Keratinocyte (primary cell): ENCODE measurements at regions not wholly inside any gene's neighbourhood (a gene's known extent, or its start where the extent isn't known, plus 50 kb on each side); places are given as distances from the start of the nearest gene placed in this dataset.

Experiments used
- DNase-seq: peaks from one replicate; pipeline ENCODE4 v3.0.0-alpha.2; 2011; ENCODE audit warnings: low read depth, missing footprints, low spot score
- FAIRE-seq: peaks from 2 replicates; lab custom pipeline; 2011; peaks lifted over from hg19 to GRCh38; lab: Jason Lieb, UNC
- H2AFZ ChIP-seq: 2 replicates; pipeline ENCODE4 v1.6.0; 2012; ENCODE audit warnings: low read length, control low read depth, inconsistent platforms; ENCODE audit not compliant: control insufficient read depth
- H3K27ac ChIP-seq: 2 replicates; pipeline ENCODE4 v1.5.1; 2011; ENCODE audit warnings: low read length; ENCODE audit not compliant: control insufficient read depth, insufficient read depth
- H3K27me3 ChIP-seq: 3 replicates; pipeline ENCODE4 v1.6.0; 2011; ENCODE audit warnings: low read length; ENCODE audit not compliant: control insufficient read depth, insufficient read depth; ENCODE audit errors: extremely low read depth
- H3K36me3 ChIP-seq, 2 experiments: 2 replicates in 1 of 2; 3 replicates in 1 of 2; pipeline ENCODE4 v1.5.1; 2011; ENCODE audit warnings: low read length in 2 of 2, mild to moderate bottlenecking in 1 of 2; ENCODE audit not compliant: control insufficient read depth in 2 of 2, insufficient read depth in 2 of 2; ENCODE audit errors: extremely low read depth in 1 of 2
- H3K4me1 ChIP-seq: 3 replicates; pipeline ENCODE4 v1.5.1; 2011; ENCODE audit warnings: low read length; ENCODE audit not compliant: control insufficient read depth, insufficient read depth; ENCODE audit errors: extremely low read depth
- H3K4me2 ChIP-seq: 3 replicates; pipeline ENCODE4 v1.6.0; 2011; ENCODE audit warnings: low read depth, low read length; ENCODE audit not compliant: control insufficient read depth, insufficient read depth; ENCODE audit errors: extremely low read depth
- H3K4me3 ChIP-seq, 3 experiments: fragments of 200-600 bp in 1 of 3; sonication (generic) in 1 of 3; 2 replicates in 2 of 3; 3 replicates in 1 of 3; pipeline ENCODE4 v1.5.1; 2011 to 2016; ENCODE audit warnings: low read length in 3 of 3, mild to moderate bottlenecking in 3 of 3, control low read depth in 2 of 3, inconsistent platforms in 1 of 3, low read depth in 1 of 3, mixed read lengths in 1 of 3, mixed run types in 1 of 3, moderate library complexity in 1 of 3; ENCODE audit not compliant: control insufficient read depth in 2 of 3, insufficient read depth in 2 of 3; ENCODE audit errors: extremely low read depth in 1 of 3
- H3K79me2 ChIP-seq: 2 replicates; pipeline ENCODE4 v1.6.0; 2012; ENCODE audit warnings: low read length; ENCODE audit not compliant: control insufficient read depth, insufficient read depth
- H3K9ac ChIP-seq: 3 replicates; pipeline ENCODE4 v1.6.0; 2011; ENCODE audit warnings: low read length; ENCODE audit not compliant: control insufficient read depth, insufficient read depth; ENCODE audit errors: extremely low read depth
- H3K9me1 ChIP-seq: 3 replicates; pipeline ENCODE4 v1.6.0; 2011; ENCODE audit warnings: low read length; ENCODE audit not compliant: control insufficient read depth, insufficient read depth; ENCODE audit errors: extremely low read depth
- H3K9me3 ChIP-seq: 2 replicates; pipeline ENCODE4 v1.5.1; 2012; ENCODE audit warnings: low read depth, low read length; ENCODE audit not compliant: control insufficient read depth
- H4K20me1 ChIP-seq: 3 replicates; pipeline ENCODE4 v1.6.0; 2011; ENCODE audit warnings: low read length; ENCODE audit not compliant: control insufficient read depth, insufficient read depth; ENCODE audit errors: extremely low read depth
- EZH2 ChIP-seq: IDR thresholded peaks from one replicate; pipeline ENCODE4 v1.6.1; 2012; ENCODE audit warnings: inconsistent platforms, mild to moderate bottlenecking, low read length, moderate library complexity
- dilution Hi-C: fragments of 300-500 bp; cut with MboI; formaldehyde crosslinking; loops from one replicate; pipeline ENCODE4 v1.7.0; 2020; ENCODE audit warnings: low sequenced_read_pairs; ENCODE audit not compliant: extremely low pct_ligation_motif_present
- TF ChIP-seq, protein P1 (sequence below), 3 experiments: IDR thresholded peaks in 1 of 3; conservative IDR thresholded peaks in 1 of 3; optimal IDR thresholded peaks in 1 of 3; 2 replicates in 2 of 3; 3 replicates in 1 of 3; pipeline versions ENCODE3 to v1.5.1; 2011; ENCODE audit warnings: low read length in 3 of 3, mild to moderate bottlenecking in 3 of 3, moderate library complexity in 2 of 3, control low read depth in 1 of 3, inconsistent platforms in 1 of 3; ENCODE audit not compliant: insufficient read depth in 2 of 3; ENCODE audit errors: extremely low read depth in 1 of 3

DNA sequence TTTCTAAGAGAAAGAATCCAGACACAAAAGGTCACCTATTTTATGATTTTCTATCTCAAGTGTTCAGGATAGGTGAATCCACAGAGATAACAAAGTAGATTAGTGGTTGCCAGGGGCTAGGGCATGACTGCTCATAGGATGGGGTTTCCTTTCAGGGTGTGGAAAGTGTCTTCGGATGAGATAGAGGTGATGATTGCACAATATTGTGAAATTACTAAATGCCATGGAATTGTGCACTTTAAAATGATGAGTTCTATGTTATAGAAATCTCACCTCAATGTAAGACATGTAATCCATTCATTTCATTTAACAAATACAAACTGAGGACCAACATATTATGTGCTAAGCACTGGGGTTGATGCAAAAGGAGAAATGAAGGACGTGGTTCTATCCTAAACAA lies 76.4 kb upstream of the GALNT17 start:
- peaks cover 2% of the 10 kb centered on the region for H3K9me3 ChIP-seq
- no peak overlapping the region for H3K4me2 ChIP-seq
- no peak overlapping the region for H3K4me3 ChIP-seq
- no peaks in the 10 kb centered on the region for H3K36me3 ChIP-seq
- H3K4me1 ChIP-seq = no peaks in the 10 kb centered on the region
- no peak overlapping the region for H3K9ac ChIP-seq
- TF ChIP-seq, protein P1, sequence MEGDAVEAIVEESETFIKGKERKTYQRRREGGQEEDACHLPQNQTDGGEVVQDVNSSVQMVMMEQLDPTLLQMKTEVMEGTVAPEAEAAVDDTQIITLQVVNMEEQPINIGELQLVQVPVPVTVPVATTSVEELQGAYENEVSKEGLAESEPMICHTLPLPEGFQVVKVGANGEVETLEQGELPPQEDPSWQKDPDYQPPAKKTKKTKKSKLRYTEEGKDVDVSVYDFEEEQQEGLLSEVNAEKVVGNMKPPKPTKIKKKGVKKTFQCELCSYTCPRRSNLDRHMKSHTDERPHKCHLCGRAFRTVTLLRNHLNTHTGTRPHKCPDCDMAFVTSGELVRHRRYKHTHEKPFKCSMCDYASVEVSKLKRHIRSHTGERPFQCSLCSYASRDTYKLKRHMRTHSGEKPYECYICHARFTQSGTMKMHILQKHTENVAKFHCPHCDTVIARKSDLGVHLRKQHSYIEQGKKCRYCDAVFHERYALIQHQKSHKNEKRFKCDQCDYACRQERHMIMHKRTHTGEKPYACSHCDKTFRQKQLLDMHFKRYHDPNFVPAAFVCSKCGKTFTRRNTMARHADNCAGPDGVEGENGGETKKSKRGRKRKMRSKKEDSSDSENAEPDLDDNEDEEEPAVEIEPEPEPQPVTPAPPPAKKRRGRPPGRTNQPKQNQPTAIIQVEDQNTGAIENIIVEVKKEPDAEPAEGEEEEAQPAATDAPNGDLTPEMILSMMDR (optimal IDR thresholded peaks at IDR 0.05 in 1 of 3, IDR thresholded peaks at IDR 0.05 in 1 of 3, conservative IDR thresholded peaks at IDR 0.05 in 1 of 3; ENCODE audit: extremely low read depth in 1 of 3, insufficient read depth in 2 of 3, low read length in 3 of 3) = no peak
- no peak for TF ChIP-seq EZH2
- FAIRE-seq = no peak
- dilution Hi-C loops = no loop called here
- no peaks in the 10 kb centered on the region for H3K79me2 ChIP-seq
- no peaks in the 10 kb centered on the region for H3K9me1 ChIP-seq
- no peak overlapping the region for H3K27ac ChIP-seq
- H3K27me3 ChIP-seq = no peaks in the 10 kb centered on the region
- H2AFZ ChIP-seq = no peak overlapping the region
- no peaks in the 10 kb centered on the region for H4K20me1 ChIP-seq
- DNase-seq = no peak

DNA sequence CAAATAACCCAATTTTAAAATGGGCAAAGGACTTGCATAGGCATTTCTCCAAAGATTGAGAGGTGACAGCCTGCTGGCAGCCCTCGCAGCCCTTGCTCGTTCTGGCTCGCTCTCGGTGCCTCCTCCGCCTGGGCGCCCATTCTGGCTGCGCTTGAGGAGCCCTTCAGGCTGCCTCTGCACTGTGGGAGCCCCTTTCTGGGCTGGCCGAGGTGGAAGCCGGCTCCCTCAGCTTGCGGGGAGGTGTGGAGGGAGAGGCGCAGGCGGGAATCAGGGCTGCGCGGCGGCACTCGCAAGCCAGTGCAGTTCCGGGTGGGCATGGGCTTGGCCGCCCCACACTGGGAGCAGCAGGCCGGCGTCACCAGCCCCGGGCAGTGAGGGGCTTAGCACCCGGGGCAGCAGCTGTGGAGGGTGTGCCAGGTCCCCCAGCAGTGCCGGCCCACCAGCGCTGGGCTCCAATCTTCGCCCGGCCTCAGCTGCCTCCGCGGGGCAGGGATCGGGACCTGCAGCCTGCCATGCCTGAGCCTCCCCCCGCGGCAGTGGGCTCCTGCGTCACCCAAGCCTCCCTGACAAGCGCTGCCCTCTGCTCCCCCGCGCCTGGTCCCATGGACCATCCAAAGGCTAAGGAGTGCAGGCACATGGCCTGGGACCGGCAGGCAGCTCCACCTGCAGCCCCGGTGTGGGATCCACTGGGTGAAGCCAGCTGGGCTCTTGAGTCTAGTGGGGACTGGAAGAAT lies 54.0 kb upstream of the GALNT17 start:
- no peak overlapping the region for H3K27ac ChIP-seq
- no peaks in the 10 kb centered on the region for H4K20me1 ChIP-seq
- H3K36me3 ChIP-seq = no peaks in the 10 kb centered on the region
- DNase-seq (no peak), FAIRE-seq (no peak)
- H3K27me3 ChIP-seq = no peaks in the 10 kb centered on the region
- H3K79me2 ChIP-seq = no peaks in the 10 kb centered on the region
- H3K9ac ChIP-seq = no peak overlapping the region
- no peaks in the 10 kb centered on the region for H3K9me3 ChIP-seq
- H3K4me1 ChIP-seq = no peaks in the 10 kb centered on the region
- no peak overlapping the region for H2AFZ ChIP-seq
- no peak overlapping the region for H3K4me3 ChIP-seq
- dilution Hi-C loops = no loop called here
- no peaks in the 10 kb centered on the region for H3K9me1 ChIP-seq
- no peak for TF ChIP-seq EZH2
- TF ChIP-seq, protein P1 (optimal IDR thresholded peaks at IDR 0.05 in 1 of 3, IDR thresholded peaks at IDR 0.05 in 1 of 3, conservative IDR thresholded peaks at IDR 0.05 in 1 of 3; ENCODE audit: extremely low read depth in 1 of 3, insufficient read depth in 2 of 3, low read length in 3 of 3) = no peak
- no peak overlapping the region for H3K4me2 ChIP-seq
